GM21367 (cell line): ENCODE measurements at regions not wholly inside any gene's neighbourhood (a gene's known extent, or its start where the extent isn't known, plus 50 kb on each side); places are given as distances from the start of the nearest gene placed in this dataset.
"Not testable (repeated sequence)": the region's sequence is repeated elsewhere in the genome, so short reads cannot be mapped to it uniquely, and the experiment has no call there.

Source experiments
- ATAC-seq: cut with Tn5 transposase; IDR thresholded peaks from one replicate; pipeline ENCODE4 v1.9.1; 2021; ENCODE audit not compliant: unreplicated experiment

DNA sequence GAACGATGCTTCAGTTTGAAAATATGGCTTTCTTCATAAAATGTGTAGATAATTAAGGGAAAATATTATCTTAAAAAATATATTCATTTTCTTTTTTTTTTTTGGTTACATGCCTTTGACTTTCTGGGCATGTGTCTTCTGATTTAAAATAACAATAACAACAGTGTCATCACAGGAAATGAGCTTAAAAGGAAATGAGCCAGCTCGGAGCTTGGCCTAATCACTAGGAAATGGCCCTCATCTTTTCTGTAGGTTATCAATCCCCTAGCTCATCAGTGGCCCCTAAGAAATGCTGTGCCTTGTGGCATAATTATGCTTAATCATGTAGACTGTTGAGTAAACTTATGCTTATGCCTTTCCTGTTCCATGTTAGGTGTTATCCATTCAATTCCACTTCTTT is 141.8 kb upstream of the FHL2 start:
- no peak for ATAC-seq

- ATAC-seq: no peak
These were observed 140.5 kb upstream of the FHL2 start for GRCh38 chr2:105539331-105539730.

DNA sequence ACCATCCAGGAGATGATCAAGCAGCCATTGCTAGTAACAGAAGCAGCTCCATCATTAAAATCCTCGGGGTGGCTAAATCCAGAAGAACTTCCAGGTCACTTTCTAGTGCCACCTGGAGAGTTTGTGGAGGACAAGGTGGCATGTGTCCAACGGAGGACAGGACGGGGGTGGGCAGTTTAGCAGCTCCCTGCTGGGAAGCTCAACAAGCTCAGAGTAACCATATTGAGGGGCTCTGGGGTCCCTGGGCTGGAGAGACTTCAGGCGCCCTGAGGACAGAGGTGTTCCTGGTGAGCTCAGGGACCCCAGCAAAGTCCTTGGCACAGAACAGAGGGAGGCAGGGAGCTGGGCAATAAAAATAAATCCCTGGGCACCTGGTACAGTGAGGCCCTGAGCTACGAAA is 140.0 kb upstream of the FHL2 start:
- ATAC-seq: no peak

GRCh38 chr2:105537920-105538319 is 139.1 kb upstream of the FHL2 start:
- ATAC-seq: no peak

GRCh38 chr2:105537466-105537865 is 138.6 kb upstream of the FHL2 start:
- no peak for ATAC-seq

GRCh38 chr2:105536175-105536574 is 137.3 kb upstream of the FHL2 start:
- no peak for ATAC-seq

GRCh38 chr2:105529258-105529657 is 130.4 kb upstream of the FHL2 start:
- ATAC-seq: not testable (repeated sequence)

- no peak for ATAC-seq
These were observed 127.4 kb upstream of the FHL2 start for GRCh38 chr2:105526000-105526925.

GRCh38 chr2:105525201-105525600 is 126.3 kb upstream of the FHL2 start:
- no peak for ATAC-seq

GRCh38 chr2:105522645-105523044 is 123.8 kb upstream of the FHL2 start:
- no peak for ATAC-seq

DNA sequence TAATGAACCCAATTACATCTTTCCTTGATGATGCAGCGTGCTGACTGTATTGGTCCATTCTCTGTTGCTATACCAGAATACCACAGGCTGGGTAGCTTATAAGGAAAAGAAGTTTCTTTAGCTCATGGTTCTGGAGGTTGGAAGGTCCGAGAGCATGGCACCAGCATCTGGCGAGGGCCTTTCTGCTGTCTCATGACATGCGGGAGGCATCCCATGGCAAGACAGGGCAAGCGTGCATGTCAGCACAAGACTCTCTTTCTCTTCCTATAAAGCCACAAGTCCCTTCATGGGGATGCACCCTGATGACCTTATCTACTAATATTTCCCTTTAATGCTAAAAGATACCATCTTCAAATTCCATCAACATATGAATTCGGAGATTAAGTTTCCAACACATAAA is 122.8 kb upstream of the FHL2 start:
- no peak for ATAC-seq

DNA sequence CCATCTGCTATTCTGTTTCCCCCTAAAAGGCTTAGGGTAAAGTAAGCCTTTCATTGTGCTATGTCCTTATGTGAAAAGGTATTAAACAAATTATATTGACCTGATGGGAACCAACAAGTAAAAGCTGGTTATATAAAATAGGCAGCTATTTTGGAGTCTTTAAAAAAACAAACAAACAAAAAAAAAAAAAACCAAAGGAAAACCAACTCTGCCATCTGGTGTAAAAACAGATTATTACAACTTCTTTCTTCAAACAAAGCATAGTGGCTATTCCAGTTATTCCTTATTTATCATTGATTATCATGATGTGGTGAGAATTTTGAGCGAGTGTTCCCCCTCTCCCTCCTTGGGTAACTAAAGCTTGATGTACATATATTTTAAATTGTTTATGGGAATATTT is 122.3 kb upstream of the FHL2 start:
- ATAC-seq: no peak

GRCh38 chr2:105519516-105519915 is 120.7 kb upstream of the FHL2 start:
- no peak for ATAC-seq

DNA sequence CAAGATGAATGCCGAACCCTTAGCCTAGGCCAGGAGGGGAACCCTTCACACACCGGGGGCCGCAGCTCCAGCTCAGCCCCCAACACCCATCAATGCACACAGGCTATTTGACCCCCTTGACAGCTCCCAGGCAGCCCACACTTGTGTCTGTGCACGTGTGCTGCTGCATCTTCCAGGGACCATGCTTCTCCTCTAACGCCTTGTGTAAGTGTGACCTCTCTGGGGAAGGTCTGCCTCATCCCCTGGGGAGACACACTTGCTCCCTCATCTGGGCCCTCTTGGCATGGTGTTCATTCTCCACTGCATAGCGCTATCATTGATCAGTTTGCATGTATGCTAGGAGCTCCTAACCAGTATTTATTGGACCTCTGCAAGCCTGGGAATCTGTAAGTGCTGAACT is 120.0 kb upstream of the FHL2 start:
- no peak for ATAC-seq

- ATAC-seq: no peak
These were observed 119.2 kb upstream of the FHL2 start for GRCh38 chr2:105517814-105518705.

- no peak for ATAC-seq
These were observed 116.9 kb upstream of the FHL2 start for GRCh38 chr2:105515581-105516415.

GRCh38 chr2:105514576-105514975 is 115.7 kb upstream of the FHL2 start:
- no peak for ATAC-seq

DNA sequence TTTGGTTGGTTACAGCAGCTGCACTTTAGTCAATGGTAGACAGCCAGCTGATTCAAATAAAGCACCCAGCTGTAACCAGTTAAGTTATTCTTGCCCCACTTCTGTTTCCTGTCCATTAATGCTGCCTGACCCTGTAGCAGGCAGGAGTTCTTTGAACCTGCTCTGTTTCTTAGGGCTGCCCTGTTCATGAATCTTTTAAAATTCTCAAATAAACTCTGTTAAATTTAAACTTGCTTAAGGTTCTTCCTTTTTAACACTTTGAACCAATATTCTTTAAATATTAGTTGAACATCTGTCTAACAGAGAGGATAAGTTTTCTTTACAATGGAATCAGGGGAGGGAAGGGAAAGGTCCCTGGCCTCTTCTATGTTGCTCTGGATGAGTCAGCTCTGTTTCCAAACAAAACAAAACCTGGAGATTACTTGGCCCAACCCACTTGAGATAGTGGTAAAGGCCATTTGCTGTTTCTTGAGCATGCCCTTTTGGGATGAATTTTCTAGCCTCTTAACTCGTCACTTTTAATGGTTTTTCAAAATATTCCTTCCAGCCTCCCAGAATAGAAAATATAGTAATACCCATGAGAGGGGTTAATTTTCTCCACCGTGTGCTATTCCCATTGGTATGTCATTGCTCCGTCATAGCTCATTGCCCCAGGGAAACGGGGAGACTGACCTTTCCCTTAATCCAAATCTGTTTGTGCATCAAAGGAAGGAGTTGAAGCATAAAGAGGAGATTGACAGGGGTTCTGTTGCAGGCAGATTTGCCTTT is 112.1 kb upstream of the FHL2 start:
- no peak for ATAC-seq

- no peak for ATAC-seq
These were observed 110.6 kb upstream of the FHL2 start for GRCh38 chr2:105509269-105510086.
